Natural killer cell (primary cell): ENCODE measurements at regions not wholly inside any gene's neighbourhood (a gene's known extent, or its start where the extent isn't known, plus 50 kb on each side); places are given as distances from the start of the nearest gene placed in this dataset.

Experiments used
- ATAC-seq, 3 donors: fragments of 150-1000 bp in 2 of 3; fragments of 200-7000 bp in 1 of 3; cut with Tn5 transposase; 1 replicate in 1 of 3; 2 replicates in 2 of 3; pipeline ENCODE4 v1.10.0; 2021; ENCODE audit warnings: mild to moderate bottlenecking in 2 of 3, moderate library complexity in 2 of 3
- DNase-seq, 2 donors: peaks; one replicate each; pipeline versions ENCODE4 v3.0.0 to v3.0.0-alpha.2; 2013 to 2021; ENCODE audit warnings: mixed read lengths in 1 of 2
- H3K27ac ChIP-seq: one replicate; pipeline ENCODE4 v1.5.1; 2013; ENCODE audit warnings: mild to moderate bottlenecking, low read length
- H3K27me3 ChIP-seq: one replicate; pipeline ENCODE4 v1.6.1; 2013; ENCODE audit warnings: low read length; ENCODE audit not compliant: control insufficient read depth, insufficient read depth
- H3K36me3 ChIP-seq: one replicate; pipeline ENCODE4 v1.6.1; 2013; ENCODE audit warnings: low read length; ENCODE audit not compliant: control insufficient read depth, insufficient read depth
- H3K4me1 ChIP-seq: one replicate; pipeline ENCODE4 v1.6.1; 2013; ENCODE audit warnings: low read length; ENCODE audit not compliant: control insufficient read depth, insufficient read depth
- H3K4me3 ChIP-seq: one replicate; pipeline ENCODE4 v1.5.1; 2013; ENCODE audit warnings: low read length
- H3K9me3 ChIP-seq: one replicate; pipeline ENCODE4 v1.6.1; 2013; ENCODE audit warnings: low read length; ENCODE audit not compliant: control insufficient read depth, insufficient read depth
- H3K27ac Mint-ChIP-seq, 2 donors: one replicate each; pipeline ENCODE4 v1.8.0; 2022; ENCODE audit warnings: mild to moderate bottlenecking in 2 of 2, mixed read lengths in 2 of 2, moderate library complexity in 1 of 2
- H3K27me3 Mint-ChIP-seq, 2 donors: one replicate each; pipeline ENCODE4 v1.8.0; 2022; ENCODE audit warnings: low read depth in 2 of 2, mixed read lengths in 2 of 2
- H3K36me3 Mint-ChIP-seq: one replicate; pipeline ENCODE4 v1.8.0; 2022; ENCODE audit warnings: mixed read lengths
- H3K4me1 Mint-ChIP-seq, 2 donors: one replicate each; pipeline ENCODE4 v1.8.0; 2022; ENCODE audit warnings: mixed read lengths in 2 of 2
- H3K4me3 Mint-ChIP-seq: one replicate; pipeline ENCODE4 v1.8.0; 2022; ENCODE audit warnings: mild to moderate bottlenecking, moderate library complexity, mixed read lengths
- H3K9me3 Mint-ChIP-seq, 2 donors: one replicate each; pipeline ENCODE4 v1.8.0; 2022; ENCODE audit warnings: mixed read lengths in 2 of 2
- WGBS: methylation state at CpG from one replicate; pipeline ENCODE4 v1.1.7; 2013; ENCODE audit warnings: missing lambda C conversion rate; ENCODE audit not compliant: insufficient coverage; 5-methylcytosine and 5-hydroxymethylcytosine counted together
- intact Hi-C: fragments of 100-400 bp; cut with micrococcal nuclease; formaldehyde crosslinking; loops from one replicate; pipeline ENCODE4 v1.14.2; 2022
- TF ChIP-seq, protein P1 (sequence below): fragments of 200-600 bp; IDR thresholded peaks from one replicate; pipeline ENCODE4 v1.8.0; 2022; ENCODE audit warnings: antibody characterized with exemption

DNA sequence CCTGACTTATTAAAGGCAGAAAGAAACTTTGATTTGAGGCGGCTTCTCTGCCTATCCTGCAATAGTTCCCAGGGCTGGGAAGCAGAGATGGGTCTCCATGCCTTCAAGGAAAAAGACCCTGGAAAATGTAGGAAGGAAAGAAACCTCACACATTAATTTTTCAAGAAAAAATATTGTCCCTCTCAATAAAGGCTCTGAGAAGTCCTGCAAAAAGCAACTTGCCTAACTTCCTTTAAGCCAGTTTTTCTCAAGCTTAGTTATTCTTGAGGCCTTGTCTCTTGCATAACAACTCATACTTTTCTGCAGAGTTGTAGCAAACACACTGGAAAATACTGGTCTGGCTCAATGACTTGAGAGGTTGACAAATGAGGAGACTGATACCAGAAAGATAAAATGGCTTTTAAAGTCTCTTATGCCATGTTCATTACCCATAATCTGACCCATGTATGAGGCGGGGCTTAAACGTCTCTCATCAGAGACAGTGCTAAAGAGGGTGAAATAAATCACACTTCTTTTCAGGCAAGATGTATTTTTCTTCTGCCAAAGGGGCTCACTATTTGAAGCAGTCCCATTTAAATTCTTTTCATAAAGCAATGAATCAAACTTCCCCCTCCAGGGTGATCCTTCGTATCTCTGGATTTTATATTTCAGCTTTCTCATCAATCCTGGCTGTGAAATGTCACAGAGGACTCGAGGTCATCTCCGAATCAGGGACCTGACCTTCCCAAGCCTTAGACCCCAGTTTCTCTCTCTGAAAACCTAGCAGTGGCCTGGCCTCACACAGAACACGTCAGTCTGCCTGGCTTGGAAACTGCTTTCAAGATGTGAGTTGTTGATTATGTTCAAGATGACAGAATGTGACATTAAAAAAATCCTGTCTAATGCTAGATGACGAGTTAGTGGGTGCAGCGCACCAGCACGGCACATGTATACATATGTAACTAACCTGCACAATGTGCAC, 82.3 kb upstream of the KCNG1 start:
- Mint-ChIP-seq H3K36me3 (no peaks in the 10 kb centered on the region), H3K4me3 (no peak overlapping the region), H3K27ac (no peak overlapping the region), H3K4me1 (no peaks in the 10 kb centered on the region), H3K9me3 (no peaks in the 10 kb centered on the region), H3K27me3 (peaks cover 8 to 20% of the 10 kb centered on the region in 2 donors)
- Histone ChIP-seq H3K4me3 (no peak overlapping the region), H3K27me3 (no peaks in the 10 kb centered on the region), H3K36me3 (no peaks in the 10 kb centered on the region), H3K9me3 (no peaks in the 10 kb centered on the region), H3K4me1 (peaks cover 3% of the 10 kb centered on the region), H3K27ac (no peak overlapping the region)
- WGBS: 80% methylated on average over 7 of the region's 10 CpGs
- DNase-seq (no peak), ATAC-seq (no peak)
- intact Hi-C loops: no loop called here
- TF ChIP-seq, protein P1, sequence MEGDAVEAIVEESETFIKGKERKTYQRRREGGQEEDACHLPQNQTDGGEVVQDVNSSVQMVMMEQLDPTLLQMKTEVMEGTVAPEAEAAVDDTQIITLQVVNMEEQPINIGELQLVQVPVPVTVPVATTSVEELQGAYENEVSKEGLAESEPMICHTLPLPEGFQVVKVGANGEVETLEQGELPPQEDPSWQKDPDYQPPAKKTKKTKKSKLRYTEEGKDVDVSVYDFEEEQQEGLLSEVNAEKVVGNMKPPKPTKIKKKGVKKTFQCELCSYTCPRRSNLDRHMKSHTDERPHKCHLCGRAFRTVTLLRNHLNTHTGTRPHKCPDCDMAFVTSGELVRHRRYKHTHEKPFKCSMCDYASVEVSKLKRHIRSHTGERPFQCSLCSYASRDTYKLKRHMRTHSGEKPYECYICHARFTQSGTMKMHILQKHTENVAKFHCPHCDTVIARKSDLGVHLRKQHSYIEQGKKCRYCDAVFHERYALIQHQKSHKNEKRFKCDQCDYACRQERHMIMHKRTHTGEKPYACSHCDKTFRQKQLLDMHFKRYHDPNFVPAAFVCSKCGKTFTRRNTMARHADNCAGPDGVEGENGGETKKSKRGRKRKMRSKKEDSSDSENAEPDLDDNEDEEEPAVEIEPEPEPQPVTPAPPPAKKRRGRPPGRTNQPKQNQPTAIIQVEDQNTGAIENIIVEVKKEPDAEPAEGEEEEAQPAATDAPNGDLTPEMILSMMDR: no peak

DNA sequence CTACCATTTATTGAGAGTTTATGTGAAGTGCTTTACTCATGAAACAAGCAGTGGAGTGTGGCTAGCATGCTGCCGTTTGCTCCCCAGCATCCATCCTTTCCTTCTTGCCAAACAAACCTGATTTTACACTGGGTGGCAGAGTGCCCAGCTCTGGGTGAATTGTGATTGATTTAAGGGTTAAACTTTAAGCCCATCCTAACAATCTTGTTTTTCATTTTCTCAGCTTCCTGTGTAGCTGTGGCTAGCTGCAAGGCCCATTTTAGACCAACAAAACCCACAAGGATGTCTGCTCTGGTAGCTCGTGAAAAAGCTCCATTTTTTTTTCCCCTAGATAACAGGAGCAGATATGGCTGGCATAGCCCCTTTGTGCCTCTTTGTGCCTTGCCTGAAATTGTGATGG, 77.7 kb upstream of the KCNG1 start:
- H3K9me3 Mint-ChIP-seq: no peaks in the 10 kb centered on the region
- Histone ChIP-seq H3K9me3 (no peaks in the 10 kb centered on the region), H3K36me3 (no peaks in the 10 kb centered on the region), H3K27me3 (no peaks in the 10 kb centered on the region), H3K4me3 (no peak overlapping the region), H3K27ac (no peak overlapping the region), H3K4me1 (peaks cover 3% of the 10 kb centered on the region)
- TF ChIP-seq, protein P1: no peak
- intact Hi-C loops: no loop called here
- H3K27ac Mint-ChIP-seq: no peak overlapping the region
- no peak overlapping the region for H3K4me3 Mint-ChIP-seq
- H3K27me3 Mint-ChIP-seq: peaks cover 5 to 11% of the 10 kb centered on the region in 2 donors
- H3K36me3 Mint-ChIP-seq: no peaks in the 10 kb centered on the region
- no peaks in the 10 kb centered on the region for H3K4me1 Mint-ChIP-seq
- WGBS: 17% methylated on average over 2 of the region's 2 CpGs
- ATAC-seq (no peak), DNase-seq (no peak)

DNA sequence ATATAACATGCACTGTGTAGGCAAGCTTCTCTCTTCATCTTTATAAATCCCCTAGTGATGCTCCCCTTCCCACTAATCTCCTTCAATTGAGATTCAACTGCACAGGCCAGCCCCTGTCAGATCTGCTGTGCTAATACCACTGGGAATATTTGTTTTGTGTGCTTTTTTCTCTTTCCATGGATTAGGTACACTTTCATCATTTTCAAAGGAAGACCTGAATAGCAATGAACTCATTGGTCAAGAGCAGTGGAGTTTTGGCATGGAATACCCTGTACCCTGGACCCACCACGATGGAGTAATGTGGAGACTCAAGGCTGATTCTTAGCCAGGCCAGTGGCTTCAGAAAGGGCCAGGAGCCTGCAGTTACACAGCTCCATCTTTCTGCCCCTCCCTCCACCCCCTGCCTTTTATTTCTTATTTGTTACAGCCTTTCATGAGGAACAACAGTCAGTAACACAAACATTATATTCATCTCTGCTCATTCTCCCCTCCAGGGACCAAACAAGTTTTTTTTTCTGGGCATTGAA, 75.4 kb upstream of the KCNG1 start:
- no peak overlapping the region for H3K4me3 Mint-ChIP-seq
- no peaks in the 10 kb centered on the region for H3K27me3 ChIP-seq
- H3K4me3 ChIP-seq: no peak overlapping the region
- DNase-seq (no peak), ATAC-seq (no peak)
- peaks cover 3% of the 10 kb centered on the region for H3K4me1 ChIP-seq
- 62% methylated on average over 1 of the region's 1 CpG for WGBS
- peaks cover 5 to 20% of the 10 kb centered on the region in 2 donors for H3K27me3 Mint-ChIP-seq
- H3K9me3 Mint-ChIP-seq: no peaks in the 10 kb centered on the region
- no peaks in the 10 kb centered on the region for H3K4me1 Mint-ChIP-seq
- H3K36me3 Mint-ChIP-seq: no peaks in the 10 kb centered on the region
- TF ChIP-seq, protein P1: no peak
- H3K9me3 ChIP-seq: no peaks in the 10 kb centered on the region
- intact Hi-C loops: no loop called here
- no peaks in the 10 kb centered on the region for H3K36me3 ChIP-seq
- H3K27ac ChIP-seq: no peak overlapping the region
- H3K27ac Mint-ChIP-seq: no peak overlapping the region
